22Rv1 (cell line): ENCODE measurements at regions not wholly inside any gene's neighbourhood (a gene's known extent, or its start where the extent isn't known, plus 50 kb on each side); places are given as distances from the start of the nearest gene placed in this dataset.

Experiments
- ZFX ChIP-seq: fragments of 450-650 bp; IDR thresholded peaks from 2 replicates; pipeline ENCODE4 v1.6.1; 2017; ENCODE audit warnings: antibody characterized with exemption, borderline replicate concordance
- TF ChIP-seq, protein P1 (sequence below): fragments of 450-650 bp; IDR thresholded peaks from 2 replicates; pipeline ENCODE4 v1.5.1; 2017; ENCODE audit warnings: mild to moderate bottlenecking

DNA sequence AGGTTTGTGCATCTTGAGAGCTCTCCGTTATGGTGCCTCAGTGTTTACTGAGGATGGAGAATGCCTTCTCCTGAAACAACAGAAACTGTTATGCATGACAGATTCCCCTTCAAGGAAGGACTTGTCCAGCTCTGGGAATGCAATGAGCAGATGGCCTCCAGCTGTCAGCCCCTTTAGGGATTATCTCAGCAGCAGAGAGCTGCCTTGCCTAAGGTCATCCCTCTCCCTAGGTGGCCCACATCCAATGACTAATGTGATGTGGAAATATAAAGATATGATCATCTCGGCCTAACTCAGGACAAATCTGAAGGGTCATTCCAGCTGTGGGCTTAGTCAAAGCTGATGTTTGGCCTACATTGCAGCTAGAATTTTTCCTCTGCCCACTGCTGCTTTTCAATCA lies 214.3 kb upstream of the N4BP1 start:
- TF ChIP-seq, protein P1, sequence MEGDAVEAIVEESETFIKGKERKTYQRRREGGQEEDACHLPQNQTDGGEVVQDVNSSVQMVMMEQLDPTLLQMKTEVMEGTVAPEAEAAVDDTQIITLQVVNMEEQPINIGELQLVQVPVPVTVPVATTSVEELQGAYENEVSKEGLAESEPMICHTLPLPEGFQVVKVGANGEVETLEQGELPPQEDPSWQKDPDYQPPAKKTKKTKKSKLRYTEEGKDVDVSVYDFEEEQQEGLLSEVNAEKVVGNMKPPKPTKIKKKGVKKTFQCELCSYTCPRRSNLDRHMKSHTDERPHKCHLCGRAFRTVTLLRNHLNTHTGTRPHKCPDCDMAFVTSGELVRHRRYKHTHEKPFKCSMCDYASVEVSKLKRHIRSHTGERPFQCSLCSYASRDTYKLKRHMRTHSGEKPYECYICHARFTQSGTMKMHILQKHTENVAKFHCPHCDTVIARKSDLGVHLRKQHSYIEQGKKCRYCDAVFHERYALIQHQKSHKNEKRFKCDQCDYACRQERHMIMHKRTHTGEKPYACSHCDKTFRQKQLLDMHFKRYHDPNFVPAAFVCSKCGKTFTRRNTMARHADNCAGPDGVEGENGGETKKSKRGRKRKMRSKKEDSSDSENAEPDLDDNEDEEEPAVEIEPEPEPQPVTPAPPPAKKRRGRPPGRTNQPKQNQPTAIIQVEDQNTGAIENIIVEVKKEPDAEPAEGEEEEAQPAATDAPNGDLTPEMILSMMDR = no peak
- TF ChIP-seq ZFX = no peak
